Esophagus muscularis mucosa (tissue), 4 donors: ENCODE measurements at regions not wholly inside any gene's neighbourhood (a gene's known extent, or its start where the extent isn't known, plus 50 kb on each side); places are given as distances from the start of the nearest gene placed in this dataset.

Experiments
- DNase-seq: peaks from one replicate; pipeline ENCODE4 v3.0.0-alpha.2; 2017; ENCODE audit errors: extremely low spot score
- H3K27ac ChIP-seq, 4 donors: fragments of 200-600 bp; sonication (generic); replicated peaks in 1 of 4; 1 replicate in 3 of 4; 2 replicates in 1 of 4; pipeline ENCODE4 v1.5.1; 2016 to 2019; ENCODE audit warnings: mild to moderate bottlenecking in 1 of 4
- H3K27me3 ChIP-seq, 4 donors: fragments of 200-600 bp; sonication (generic); one replicate each; pipeline versions ENCODE4 v1.5.1 to v1.6.0; 2016 to 2019
- H3K36me3 ChIP-seq, 4 donors: fragments of 200-600 bp; sonication (generic); one replicate each; pipeline ENCODE4 v1.5.1; 2016 to 2019
- H3K4me1 ChIP-seq, 4 donors: fragments of 200-600 bp; sonication (generic); one replicate each; pipeline ENCODE4 v1.5.1; 2016 to 2019
- H3K4me3 ChIP-seq, 4 donors: fragments of 200-600 bp; sonication (generic); 1 replicate in 2 of 4; 2 replicates in 2 of 4; pipeline ENCODE4 v1.5.1; 2016 to 2019; ENCODE audit warnings: mild to moderate bottlenecking in 4 of 4, moderate library complexity in 1 of 4
- H3K9me3 ChIP-seq, 4 donors: fragments of 200-600 bp; sonication (generic); 1 replicate in 3 of 4; 2 replicates in 1 of 4; pipeline ENCODE4 v1.5.1; 2016 to 2019
- EP300 ChIP-seq: sonication (generic); formaldehyde crosslinking; IDR thresholded peaks from one replicate; pipeline ENCODE4 v1.6.1; 2017; ENCODE audit warnings: antibody characterized with exemption
- POLR2A ChIP-seq: fragments of 450-650 bp; IDR thresholded peaks from one replicate; pipeline ENCODE4 v1.6.1; 2017; ENCODE audit warnings: antibody characterized with exemption, moderate library complexity, mild to moderate bottlenecking, low read depth
- POLR2AphosphoS5 ChIP-seq, 2 donors: sonication (generic); formaldehyde crosslinking; IDR thresholded peaks; one replicate each; pipeline ENCODE4 v1.6.1; 2017; ENCODE audit warnings: antibody characterized with exemption in 2 of 2
- WGBS: methylation state at CpG from one replicate; pipeline ENCODE4 v1.1.5; 2018; 5-methylcytosine and 5-hydroxymethylcytosine counted together
- intact Hi-C: fragments of 100-400 bp; cut with DNase I; formaldehyde crosslinking; loops from one replicate; pipeline ENCODE4 v1.15.1; 2023
- TF ChIP-seq, protein P1 (sequence below), 3 experiments: fragments of 200-600 bp in 2 of 3; fragments of 450-650 bp in 1 of 3; sonication (generic) in 2 of 3; IDR thresholded peaks; one replicate each; pipeline ENCODE4 v1.5.1; 2017 to 2019; ENCODE audit warnings: antibody characterized with exemption in 3 of 3, mild to moderate bottlenecking in 2 of 3, moderate library complexity in 1 of 3

DNA sequence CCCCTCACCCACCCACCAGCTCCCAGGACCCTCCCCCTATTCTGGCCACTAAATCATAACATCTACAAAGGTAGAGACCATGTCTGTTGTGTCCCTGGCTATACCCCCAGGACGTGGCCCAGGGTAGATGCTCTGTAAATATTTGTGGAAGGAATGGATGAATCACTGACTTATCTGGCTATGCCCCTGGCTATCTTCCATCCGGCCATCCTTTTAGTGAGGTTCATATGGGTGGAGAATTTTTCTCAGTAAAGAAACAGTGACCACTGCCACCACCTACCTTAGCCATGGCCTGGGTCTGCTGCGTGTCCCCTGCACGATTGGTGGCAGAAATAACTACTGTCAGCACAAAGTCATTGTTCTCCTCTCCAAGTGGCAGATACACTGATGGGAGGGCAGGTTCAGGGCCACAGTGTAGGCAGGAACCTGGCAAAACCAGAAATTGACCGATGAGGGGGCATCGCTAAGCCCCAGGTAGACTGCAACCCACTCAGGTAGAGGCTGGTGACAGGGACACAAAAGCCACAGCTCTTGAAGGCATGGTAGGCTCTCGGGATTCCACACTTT lies 63.1 kb upstream of the BCO1 start:
- peaks cover 0 to 7% (median 0%) of the 10 kb centered on the region in 4 donors for H3K36me3 ChIP-seq
- no peaks in the 10 kb centered on the region for H3K4me1 ChIP-seq
- TF ChIP-seq, protein P1, sequence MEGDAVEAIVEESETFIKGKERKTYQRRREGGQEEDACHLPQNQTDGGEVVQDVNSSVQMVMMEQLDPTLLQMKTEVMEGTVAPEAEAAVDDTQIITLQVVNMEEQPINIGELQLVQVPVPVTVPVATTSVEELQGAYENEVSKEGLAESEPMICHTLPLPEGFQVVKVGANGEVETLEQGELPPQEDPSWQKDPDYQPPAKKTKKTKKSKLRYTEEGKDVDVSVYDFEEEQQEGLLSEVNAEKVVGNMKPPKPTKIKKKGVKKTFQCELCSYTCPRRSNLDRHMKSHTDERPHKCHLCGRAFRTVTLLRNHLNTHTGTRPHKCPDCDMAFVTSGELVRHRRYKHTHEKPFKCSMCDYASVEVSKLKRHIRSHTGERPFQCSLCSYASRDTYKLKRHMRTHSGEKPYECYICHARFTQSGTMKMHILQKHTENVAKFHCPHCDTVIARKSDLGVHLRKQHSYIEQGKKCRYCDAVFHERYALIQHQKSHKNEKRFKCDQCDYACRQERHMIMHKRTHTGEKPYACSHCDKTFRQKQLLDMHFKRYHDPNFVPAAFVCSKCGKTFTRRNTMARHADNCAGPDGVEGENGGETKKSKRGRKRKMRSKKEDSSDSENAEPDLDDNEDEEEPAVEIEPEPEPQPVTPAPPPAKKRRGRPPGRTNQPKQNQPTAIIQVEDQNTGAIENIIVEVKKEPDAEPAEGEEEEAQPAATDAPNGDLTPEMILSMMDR (IDR thresholded peaks at IDR 0.05), result no peak
- TF ChIP-seq EP300 (no peak), POLR2A (no peak), POLR2AphosphoS5 (IDR thresholded peaks at IDR 0.05) (no peak)
- no peaks in the 10 kb centered on the region for H3K9me3 ChIP-seq
- WGBS, result 63% methylated on average over 7 of the region's 7 CpGs
- H3K27me3 ChIP-seq, result no peaks in the 10 kb centered on the region
- no peak for DNase-seq
- intact Hi-C loops, result no loop called here
- no peak overlapping the region for H3K27ac ChIP-seq
- no peak overlapping the region for H3K4me3 ChIP-seq

DNA sequence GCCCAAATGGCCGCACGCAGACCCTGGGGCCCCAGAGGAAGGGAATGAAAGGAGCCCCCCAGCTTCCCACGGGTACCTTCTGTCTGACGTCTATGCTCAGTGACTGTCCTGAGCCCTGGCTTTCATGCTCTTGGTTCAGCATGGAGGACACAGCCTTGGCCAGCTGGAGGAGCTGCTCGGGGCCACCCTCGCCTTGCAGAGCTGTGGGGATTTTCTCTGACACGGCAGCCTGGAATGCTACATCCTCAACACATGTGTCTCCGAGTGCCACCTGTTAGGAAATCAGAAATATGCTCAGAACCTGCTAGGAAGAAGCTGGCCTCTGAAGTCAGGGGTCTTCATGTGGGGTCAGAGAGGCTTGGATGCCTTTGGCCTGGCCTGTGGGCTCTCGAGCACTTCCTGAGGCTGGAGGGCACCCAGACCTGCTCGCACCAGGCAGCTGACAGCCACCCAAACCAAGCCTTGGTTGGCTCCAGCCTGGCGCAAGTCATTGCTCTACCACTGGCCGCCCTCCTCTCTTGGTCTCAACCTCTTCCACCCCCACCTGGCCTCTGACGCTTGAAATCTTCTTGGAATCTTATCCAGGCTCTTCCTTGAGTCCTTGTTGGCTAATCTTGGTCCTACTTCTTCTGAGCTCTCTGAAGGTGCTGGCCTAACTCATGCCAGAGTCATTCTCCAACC lies 63.7 kb upstream of the BCO1 start:
- WGBS, result 98% methylated on average over 8 of the region's 13 CpGs
- Histone ChIP-seq H3K4me3 (no peak overlapping the region), H3K27ac (no peak overlapping the region), H3K27me3 (no peaks in the 10 kb centered on the region), H3K9me3 (no peaks in the 10 kb centered on the region), H3K4me1 (no peaks in the 10 kb centered on the region), H3K36me3 (peaks cover 0 to 7% (median 0%) of the 10 kb centered on the region in 4 donors)
- DNase-seq, result no peak
- intact Hi-C loops, result no loop called here
- TF ChIP-seq POLR2AphosphoS5 (IDR thresholded peaks at IDR 0.05), result no peak
- no peak for TF ChIP-seq EP300
- no peak for TF ChIP-seq POLR2A
- TF ChIP-seq, protein P1 (IDR thresholded peaks at IDR 0.05), result no peak

DNA sequence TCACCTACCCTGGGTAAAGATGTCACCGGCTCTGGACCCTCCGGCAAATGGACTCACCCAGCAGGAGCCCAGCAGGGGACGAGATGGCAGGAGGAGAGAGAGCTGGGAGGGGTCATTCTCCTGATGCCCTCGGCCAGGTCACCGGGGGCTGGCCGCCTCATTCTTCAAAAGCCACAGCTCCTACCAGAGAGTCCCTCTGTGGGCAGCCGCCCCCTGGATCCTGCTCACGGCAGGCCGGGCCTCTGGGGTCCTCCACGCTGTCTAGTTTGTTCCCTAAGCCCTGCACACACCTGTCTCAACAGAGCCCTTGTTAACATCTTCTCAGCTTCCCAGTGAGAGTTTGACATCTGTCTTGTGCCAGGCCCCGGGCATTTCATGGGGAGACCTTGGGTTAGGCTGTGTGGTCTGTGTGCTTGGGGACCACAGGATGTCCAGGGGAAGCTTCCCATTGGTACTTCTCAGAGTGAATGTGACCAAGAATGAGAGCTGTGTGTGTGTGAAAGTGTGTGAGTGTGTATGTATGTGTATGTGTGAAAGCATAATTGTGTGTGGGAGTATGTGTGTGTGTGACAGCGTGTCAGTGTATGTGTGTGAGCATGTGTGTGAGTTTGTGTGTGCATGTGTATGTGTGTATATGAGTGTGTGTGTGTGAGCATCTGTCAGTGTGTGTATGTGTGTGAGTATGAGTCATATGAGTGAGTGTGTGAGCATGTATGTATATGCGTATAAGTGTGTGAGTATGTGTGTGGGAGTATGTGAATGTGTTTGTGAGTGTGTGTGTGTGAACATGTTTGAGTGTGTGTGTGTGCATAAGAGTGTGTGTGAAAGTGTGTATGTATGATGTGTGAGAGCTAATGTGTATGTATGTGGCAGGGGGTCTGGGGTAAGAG lies 65.5 kb upstream of the BCO1 start:
- no peak for DNase-seq
- Histone ChIP-seq H3K9me3 (no peaks in the 10 kb centered on the region), H3K4me1 (no peaks in the 10 kb centered on the region), H3K27me3 (no peaks in the 10 kb centered on the region), H3K27ac (no peak overlapping the region), H3K36me3 (peaks cover 0 to 7% (median 0%) of the 10 kb centered on the region in 4 donors), H3K4me3 (no peak overlapping the region)
- 82% methylated on average over 10 of the region's 13 CpGs for WGBS
- TF ChIP-seq EP300 (no peak), POLR2AphosphoS5 (IDR thresholded peaks at IDR 0.05) (no peak), POLR2A (no peak)
- TF ChIP-seq, protein P1 (IDR thresholded peaks at IDR 0.05), result no peak
- intact Hi-C loops, result no loop called here

DNA sequence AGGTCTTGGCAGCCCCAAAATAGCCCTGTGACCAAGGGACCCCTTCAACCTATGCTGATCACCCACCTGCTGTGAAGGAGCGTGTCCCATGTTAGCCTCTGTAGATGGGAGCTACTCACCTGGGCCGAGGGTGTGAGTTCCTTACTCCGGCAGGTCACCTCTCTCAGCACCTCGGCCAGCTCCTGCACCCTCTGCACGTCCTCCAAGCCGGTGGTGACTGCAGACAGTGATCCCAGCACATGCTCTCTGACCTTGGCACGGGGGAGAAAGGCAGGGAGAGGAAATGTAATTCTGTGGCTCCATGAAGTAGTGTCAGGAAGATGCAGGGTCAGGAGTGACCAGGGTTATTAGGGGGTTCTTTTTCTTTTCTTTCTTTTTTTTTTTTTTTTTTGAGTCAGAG lies 67.7 kb upstream of the BCO1 start:
- TF ChIP-seq POLR2AphosphoS5 (IDR thresholded peaks at IDR 0.05) (no peak), EP300 (no peak), POLR2A (no peak)
- TF ChIP-seq, protein P1 (IDR thresholded peaks at IDR 0.05), result no peak
- intact Hi-C loops, result no loop called here

More for the DNA sequence above, 67.7 kb upstream of the BCO1 start:
- Histone ChIP-seq H3K9me3 (no peaks in the 10 kb centered on the region), H3K27me3 (no peaks in the 10 kb centered on the region), H3K4me1 (no peaks in the 10 kb centered on the region), H3K4me3 (no peak overlapping the region), H3K36me3 (peaks cover 0 to 7% (median 0%) of the 10 kb centered on the region in 4 donors), H3K27ac (no peak overlapping the region)
- 46% methylated on average over 7 of the region's 7 CpGs for WGBS
- no peak for DNase-seq
